VCaP (cell line): ENCODE measurements at regions not wholly inside any gene's neighbourhood (a gene's known extent, or its start where the extent isn't known, plus 50 kb on each side); places are given as distances from the start of the nearest gene placed in this dataset.

Source experiments
- H3K27ac ChIP-seq: fragments of 450-650 bp; 2 replicates; pipeline ENCODE4 v1.5.1; 2017
- CTCF ChIP-seq: fragments of 450-650 bp; conservative IDR thresholded peaks from 2 replicates; pipeline ENCODE4 v1.5.1; 2017; ENCODE audit warnings: mild to moderate bottlenecking, moderate library complexity

GRCh38 chr1:218207194-218207593 lies 77.9 kb upstream of the RRP15 start:
- TF ChIP-seq CTCF: no peak
- H3K27ac ChIP-seq: no peak overlapping the region

DNA sequence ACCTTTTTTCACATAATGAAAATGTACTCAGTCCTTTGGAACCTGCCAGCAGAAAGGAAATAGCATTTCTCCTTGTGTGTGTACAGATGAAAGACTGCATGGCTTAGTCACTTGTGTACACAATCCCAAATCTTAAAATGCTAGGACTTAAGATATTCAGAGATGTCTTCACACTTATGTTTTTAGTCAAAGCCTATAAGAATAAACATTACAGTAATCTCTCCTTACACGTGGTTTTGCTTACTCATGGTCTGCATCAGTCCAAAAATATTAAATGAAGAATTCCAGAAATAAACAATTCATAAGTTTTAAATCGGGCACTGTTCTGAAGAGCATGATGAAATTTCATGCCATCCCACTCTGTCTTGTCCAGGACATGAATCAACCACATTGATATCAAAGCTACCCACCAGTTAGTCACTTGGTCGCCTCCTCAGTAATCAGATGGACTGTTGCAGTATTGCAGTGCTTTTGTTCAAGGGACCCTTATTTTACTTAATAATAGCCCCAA lies 75.7 kb upstream of the RRP15 start:
- TF ChIP-seq CTCF: no peak
- H3K27ac ChIP-seq: no peak overlapping the region

GRCh38 chr1:218211241-218211640 lies 73.9 kb upstream of the RRP15 start:
- TF ChIP-seq CTCF: no peak
- H3K27ac ChIP-seq: no peak overlapping the region

- H3K27ac ChIP-seq: no peak overlapping the region
- TF ChIP-seq CTCF: no peak
Measured at GRCh38 chr1:218217040-218217439, 68.1 kb upstream of the RRP15 start.

- H3K27ac ChIP-seq: no peak overlapping the region
- no peak for TF ChIP-seq CTCF
Measured at GRCh38 chr1:218219460-218219859, 65.6 kb upstream of the RRP15 start.

DNA sequence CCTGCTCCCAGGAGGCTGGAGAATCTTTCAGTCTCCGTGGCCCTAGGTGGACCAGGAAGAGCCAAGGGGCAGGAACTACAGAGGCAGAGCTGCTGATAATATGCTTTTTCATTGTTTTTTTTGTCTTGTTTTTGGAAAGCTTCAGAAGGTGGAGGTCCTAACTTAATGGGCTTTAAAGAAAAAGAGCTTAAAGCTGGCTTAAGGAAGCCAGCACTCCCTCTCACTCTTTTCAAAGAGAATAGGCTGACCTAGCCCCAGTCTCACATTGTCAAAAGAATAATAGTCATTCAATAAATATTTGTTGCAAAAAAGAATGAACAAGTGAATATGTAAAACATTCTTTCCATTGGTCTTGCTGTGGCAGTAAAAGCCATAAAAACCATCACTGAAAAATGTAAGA lies 61.0 kb upstream of the RRP15 start:
- no peak for TF ChIP-seq CTCF
- no peak overlapping the region for H3K27ac ChIP-seq

- H3K27ac ChIP-seq: no peak overlapping the region
- no peak for TF ChIP-seq CTCF
Measured at GRCh38 chr1:218226005-218226404, 59.1 kb upstream of the RRP15 start.
